ENCODE measurements at regions not wholly inside any gene's neighbourhood (a gene's known extent, or its start where the extent isn't known, plus 50 kb on each side); places are given as distances from the start of the nearest gene placed in this dataset.

DNA sequence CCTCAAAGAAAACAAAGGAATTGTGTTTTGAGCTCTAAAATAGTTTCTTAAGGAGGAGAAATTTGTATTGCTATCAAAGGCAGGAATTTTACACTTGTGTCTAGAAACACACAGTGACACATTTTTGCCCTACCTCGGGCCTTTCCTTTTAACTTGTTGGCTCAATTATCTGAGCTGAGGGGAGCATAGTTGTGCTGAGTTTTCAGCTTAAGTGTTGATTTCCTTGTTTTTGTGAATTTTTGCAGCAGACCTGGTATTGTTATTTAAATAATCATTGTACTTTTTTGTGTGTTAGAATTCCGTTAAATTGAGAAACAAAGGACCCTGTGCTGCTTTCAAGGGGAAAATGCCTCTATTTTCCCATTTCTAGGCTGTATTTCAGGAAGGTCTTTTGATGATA lies 249.7 kb downstream of the CD83 start:
- H3K27me3 ChIP-seq (ENCODE audit: insufficient read depth, low read length), result no peaks in the 10 kb centered on the region
- no peaks in the 10 kb centered on the region for H3K36me3 ChIP-seq (ENCODE audit: control insufficient read depth in 1 of 2, insufficient read depth in 2 of 2, low read length in 2 of 2)
- no TSS peak for BruUV-seq (replicated peaks)
- no peak overlapping the region for H3K9ac ChIP-seq (ENCODE audit: low read length)
- no peak overlapping the region for H3K4me2 ChIP-seq (ENCODE audit: low read length)
- DNase-seq (ENCODE audit: low read depth, low spot score), result no peak
- intact Hi-C loops (cut with micrococcal nuclease), result no loop called here
- ChIA-PET POLR2A (no interaction called here), CTCF (no interaction called here), RAD21 (ENCODE audit: low non-redundant PET in 1 of 2, low total read pairs in 2 of 2, uncharacterized antibody in 2 of 2, unreplicated experiment in 2 of 2) (no interaction called here)
- no peak for ATAC-seq
- no peaks in the 10 kb centered on the region for H3K79me2 ChIP-seq (ENCODE audit: insufficient read depth, low read length)
- no peak overlapping the region for H3K4me3 ChIP-seq (replicated peaks in 1 of 2; ENCODE audit: low read depth in 1 of 2, low read length in 2 of 2)
- no peaks in the 10 kb centered on the region for H3K9me2 ChIP-seq (ENCODE audit: insufficient read depth)
- TF ChIP-seq, protein P1, sequence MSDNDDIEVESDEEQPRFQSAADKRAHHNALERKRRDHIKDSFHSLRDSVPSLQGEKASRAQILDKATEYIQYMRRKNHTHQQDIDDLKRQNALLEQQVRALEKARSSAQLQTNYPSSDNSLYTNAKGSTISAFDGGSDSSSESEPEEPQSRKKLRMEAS (IDR thresholded peaks at IDR 0.05), result no peak
- no peak for TF ChIP-seq EGR1 (IDR thresholded peaks at IDR 0.05; ENCODE audit: low read depth)
- TF ChIP-seq, protein P2, sequence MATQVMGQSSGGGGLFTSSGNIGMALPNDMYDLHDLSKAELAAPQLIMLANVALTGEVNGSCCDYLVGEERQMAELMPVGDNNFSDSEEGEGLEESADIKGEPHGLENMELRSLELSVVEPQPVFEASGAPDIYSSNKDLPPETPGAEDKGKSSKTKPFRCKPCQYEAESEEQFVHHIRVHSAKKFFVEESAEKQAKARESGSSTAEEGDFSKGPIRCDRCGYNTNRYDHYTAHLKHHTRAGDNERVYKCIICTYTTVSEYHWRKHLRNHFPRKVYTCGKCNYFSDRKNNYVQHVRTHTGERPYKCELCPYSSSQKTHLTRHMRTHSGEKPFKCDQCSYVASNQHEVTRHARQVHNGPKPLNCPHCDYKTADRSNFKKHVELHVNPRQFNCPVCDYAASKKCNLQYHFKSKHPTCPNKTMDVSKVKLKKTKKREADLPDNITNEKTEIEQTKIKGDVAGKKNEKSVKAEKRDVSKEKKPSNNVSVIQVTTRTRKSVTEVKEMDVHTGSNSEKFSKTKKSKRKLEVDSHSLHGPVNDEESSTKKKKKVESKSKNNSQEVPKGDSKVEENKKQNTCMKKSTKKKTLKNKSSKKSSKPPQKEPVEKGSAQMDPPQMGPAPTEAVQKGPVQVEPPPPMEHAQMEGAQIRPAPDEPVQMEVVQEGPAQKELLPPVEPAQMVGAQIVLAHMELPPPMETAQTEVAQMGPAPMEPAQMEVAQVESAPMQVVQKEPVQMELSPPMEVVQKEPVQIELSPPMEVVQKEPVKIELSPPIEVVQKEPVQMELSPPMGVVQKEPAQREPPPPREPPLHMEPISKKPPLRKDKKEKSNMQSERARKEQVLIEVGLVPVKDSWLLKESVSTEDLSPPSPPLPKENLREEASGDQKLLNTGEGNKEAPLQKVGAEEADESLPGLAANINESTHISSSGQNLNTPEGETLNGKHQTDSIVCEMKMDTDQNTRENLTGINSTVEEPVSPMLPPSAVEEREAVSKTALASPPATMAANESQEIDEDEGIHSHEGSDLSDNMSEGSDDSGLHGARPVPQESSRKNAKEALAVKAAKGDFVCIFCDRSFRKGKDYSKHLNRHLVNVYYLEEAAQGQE (IDR thresholded peaks at IDR 0.05; ENCODE audit: low read depth), result no peak
- TF ChIP-seq, protein P3, sequence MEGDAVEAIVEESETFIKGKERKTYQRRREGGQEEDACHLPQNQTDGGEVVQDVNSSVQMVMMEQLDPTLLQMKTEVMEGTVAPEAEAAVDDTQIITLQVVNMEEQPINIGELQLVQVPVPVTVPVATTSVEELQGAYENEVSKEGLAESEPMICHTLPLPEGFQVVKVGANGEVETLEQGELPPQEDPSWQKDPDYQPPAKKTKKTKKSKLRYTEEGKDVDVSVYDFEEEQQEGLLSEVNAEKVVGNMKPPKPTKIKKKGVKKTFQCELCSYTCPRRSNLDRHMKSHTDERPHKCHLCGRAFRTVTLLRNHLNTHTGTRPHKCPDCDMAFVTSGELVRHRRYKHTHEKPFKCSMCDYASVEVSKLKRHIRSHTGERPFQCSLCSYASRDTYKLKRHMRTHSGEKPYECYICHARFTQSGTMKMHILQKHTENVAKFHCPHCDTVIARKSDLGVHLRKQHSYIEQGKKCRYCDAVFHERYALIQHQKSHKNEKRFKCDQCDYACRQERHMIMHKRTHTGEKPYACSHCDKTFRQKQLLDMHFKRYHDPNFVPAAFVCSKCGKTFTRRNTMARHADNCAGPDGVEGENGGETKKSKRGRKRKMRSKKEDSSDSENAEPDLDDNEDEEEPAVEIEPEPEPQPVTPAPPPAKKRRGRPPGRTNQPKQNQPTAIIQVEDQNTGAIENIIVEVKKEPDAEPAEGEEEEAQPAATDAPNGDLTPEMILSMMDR (IDR thresholded peaks at IDR 0.05 in 2 of 3, conservative IDR thresholded peaks at IDR 0.05 in 1 of 3; ENCODE audit: borderline replicate concordance in 1 of 3, insufficient read depth in 1 of 3, low read depth in 2 of 3, low read length in 2 of 3), result no peak
- no peak for TF ChIP-seq CBX3 (IDR thresholded peaks at IDR 0.05; ENCODE audit: low read depth)
- TF ChIP-seq SRF (IDR thresholded peaks at IDR 0.05; ENCODE audit: low read depth), result no peak
- no peak for TF ChIP-seq ZNF274 (IDR thresholded peaks at IDR 0.05; ENCODE audit: low read depth, low read length)
- no peak for TF ChIP-seq SIN3A (IDR thresholded peaks at IDR 0.05; ENCODE audit: low read depth)
- TF ChIP-seq EZH2 (IDR thresholded peaks at IDR 0.05), result no peak
- TF ChIP-seq ATF3 (IDR thresholded peaks at IDR 0.05), result no peak
- no peaks in the 10 kb centered on the region for H3K4me1 ChIP-seq (ENCODE audit: control insufficient read depth in 1 of 2, insufficient read depth in 2 of 2, low read length in 2 of 2)
- no peak overlapping the region for H3K27ac ChIP-seq (ENCODE audit: low read depth, low read length)
- no peaks in the 10 kb centered on the region for H4K20me1 ChIP-seq (ENCODE audit: insufficient read depth)
- no peaks in the 10 kb centered on the region for H3K9me3 ChIP-seq (ENCODE audit: control insufficient read depth in 1 of 2, insufficient read depth in 1 of 2, low read depth in 1 of 2, low read length in 2 of 2)
- H2AFZ ChIP-seq (ENCODE audit: low read depth, low read length, poor library complexity, severe bottlenecking), result no peak overlapping the region

Measured in HCT116 (cell line).